MCF 10A (cell line): ENCODE measurements at regions not wholly inside any gene's neighbourhood (a gene's known extent, or its start where the extent isn't known, plus 50 kb on each side); places are given as distances from the start of the nearest gene placed in this dataset.

Source experiments
- BruUV-seq: library from RNA; stranded (reverse); fragments of 400-500 nt; replicated peaks from 2 replicates; lab custom pipeline; 2021; lab: Mats Ljungman, UMichigan
- CTCF ChIA-PET: fragments of 300-600 bp; sonication (Branson Sonifier 250); formaldehyde crosslinking; extraction: SDS; loops from one replicate; lab custom pipeline; 2021; ENCODE audit warnings: antibody characterized with exemption, inconsistent platforms; lab: Yijun Ruan, JAX
- POLR2A ChIA-PET: fragments of 300-600, 350-650 bp; sonication (Branson Sonifier 250); formaldehyde crosslinking; extraction: SDS; loops from one replicate; lab custom pipeline; 2020; ENCODE audit warnings: antibody characterized with exemption, inconsistent platforms; lab: Yijun Ruan, JAX
- DNase-seq: peaks from one replicate; pipeline ENCODE4 v3.0.0-alpha.2; 2018; ENCODE audit not compliant: unreplicated experiment
- H3K27ac Mint-ChIP-seq: one replicate; pipeline ENCODE4 v1.8.0; 2022; ENCODE audit warnings: mild to moderate bottlenecking, low read depth, mixed read lengths; ENCODE audit not compliant: unreplicated experiment
- H3K27me3 Mint-ChIP-seq: one replicate; pipeline ENCODE4 v1.8.0; 2022; ENCODE audit warnings: mixed read lengths; ENCODE audit not compliant: insufficient read depth, unreplicated experiment
- H3K36me3 Mint-ChIP-seq: one replicate; pipeline ENCODE4 v1.8.0; 2022; ENCODE audit warnings: mild to moderate bottlenecking, moderate library complexity, mixed read lengths; ENCODE audit not compliant: insufficient read depth, unreplicated experiment
- H3K4me1 Mint-ChIP-seq: one replicate; pipeline ENCODE4 v1.8.0; 2022; ENCODE audit warnings: mixed read lengths; ENCODE audit not compliant: insufficient read depth, unreplicated experiment
- H3K4me3 Mint-ChIP-seq: one replicate; pipeline ENCODE4 v1.8.0; 2022; ENCODE audit warnings: mild to moderate bottlenecking, moderate library complexity, mixed read lengths; ENCODE audit not compliant: unreplicated experiment
- H3K9me3 Mint-ChIP-seq: one replicate; pipeline ENCODE4 v1.8.0; 2022; ENCODE audit warnings: mixed read lengths; ENCODE audit not compliant: unreplicated experiment
- intact Hi-C: fragments of 100-400 bp; cut with micrococcal nuclease; formaldehyde crosslinking; loops from 2 replicates; pipeline ENCODE4 v1.14.1; 2022
- TF ChIP-seq, protein P1 (sequence below): fragments of 200-600 bp; IDR thresholded peaks from one replicate; pipeline ENCODE4 v1.8.0; 2022; ENCODE audit warnings: antibody characterized with exemption, mild to moderate bottlenecking; ENCODE audit not compliant: unreplicated experiment

DNA sequence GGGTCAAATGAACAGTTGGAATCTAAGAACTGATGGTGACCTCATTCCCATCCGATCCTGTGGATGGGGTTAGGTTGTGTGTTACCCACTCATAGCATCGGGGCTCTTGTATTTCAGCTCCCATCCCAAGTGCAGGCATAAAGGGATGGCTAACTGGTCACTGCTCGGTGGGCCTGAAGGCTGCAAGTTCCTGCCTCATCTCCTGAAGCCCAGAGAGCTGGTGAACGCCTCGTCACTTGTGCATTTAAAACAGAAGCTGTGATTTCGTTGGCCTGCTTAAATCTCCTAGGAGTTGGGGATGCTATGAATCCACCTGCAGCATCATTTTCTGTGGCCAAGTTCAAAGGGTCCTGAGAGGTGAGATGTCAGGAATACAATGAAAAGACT is 477.0 kb downstream of the TBC1D22A start:
- no peaks in the 10 kb centered on the region for H3K9me3 Mint-ChIP-seq
- no TSS peak for BruUV-seq
- H3K27ac Mint-ChIP-seq = no peak overlapping the region
- DNase-seq = no peak
- ChIA-PET POLR2A (no interaction called here), CTCF (no interaction called here)
- H3K4me3 Mint-ChIP-seq = no peak overlapping the region
- H3K4me1 Mint-ChIP-seq = no peaks in the 10 kb centered on the region
- H3K36me3 Mint-ChIP-seq = no peaks in the 10 kb centered on the region
- intact Hi-C loops = no loop called here
- peaks cover 40% of the 10 kb centered on the region for H3K27me3 Mint-ChIP-seq
- TF ChIP-seq, protein P1, sequence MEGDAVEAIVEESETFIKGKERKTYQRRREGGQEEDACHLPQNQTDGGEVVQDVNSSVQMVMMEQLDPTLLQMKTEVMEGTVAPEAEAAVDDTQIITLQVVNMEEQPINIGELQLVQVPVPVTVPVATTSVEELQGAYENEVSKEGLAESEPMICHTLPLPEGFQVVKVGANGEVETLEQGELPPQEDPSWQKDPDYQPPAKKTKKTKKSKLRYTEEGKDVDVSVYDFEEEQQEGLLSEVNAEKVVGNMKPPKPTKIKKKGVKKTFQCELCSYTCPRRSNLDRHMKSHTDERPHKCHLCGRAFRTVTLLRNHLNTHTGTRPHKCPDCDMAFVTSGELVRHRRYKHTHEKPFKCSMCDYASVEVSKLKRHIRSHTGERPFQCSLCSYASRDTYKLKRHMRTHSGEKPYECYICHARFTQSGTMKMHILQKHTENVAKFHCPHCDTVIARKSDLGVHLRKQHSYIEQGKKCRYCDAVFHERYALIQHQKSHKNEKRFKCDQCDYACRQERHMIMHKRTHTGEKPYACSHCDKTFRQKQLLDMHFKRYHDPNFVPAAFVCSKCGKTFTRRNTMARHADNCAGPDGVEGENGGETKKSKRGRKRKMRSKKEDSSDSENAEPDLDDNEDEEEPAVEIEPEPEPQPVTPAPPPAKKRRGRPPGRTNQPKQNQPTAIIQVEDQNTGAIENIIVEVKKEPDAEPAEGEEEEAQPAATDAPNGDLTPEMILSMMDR = no peak

DNA sequence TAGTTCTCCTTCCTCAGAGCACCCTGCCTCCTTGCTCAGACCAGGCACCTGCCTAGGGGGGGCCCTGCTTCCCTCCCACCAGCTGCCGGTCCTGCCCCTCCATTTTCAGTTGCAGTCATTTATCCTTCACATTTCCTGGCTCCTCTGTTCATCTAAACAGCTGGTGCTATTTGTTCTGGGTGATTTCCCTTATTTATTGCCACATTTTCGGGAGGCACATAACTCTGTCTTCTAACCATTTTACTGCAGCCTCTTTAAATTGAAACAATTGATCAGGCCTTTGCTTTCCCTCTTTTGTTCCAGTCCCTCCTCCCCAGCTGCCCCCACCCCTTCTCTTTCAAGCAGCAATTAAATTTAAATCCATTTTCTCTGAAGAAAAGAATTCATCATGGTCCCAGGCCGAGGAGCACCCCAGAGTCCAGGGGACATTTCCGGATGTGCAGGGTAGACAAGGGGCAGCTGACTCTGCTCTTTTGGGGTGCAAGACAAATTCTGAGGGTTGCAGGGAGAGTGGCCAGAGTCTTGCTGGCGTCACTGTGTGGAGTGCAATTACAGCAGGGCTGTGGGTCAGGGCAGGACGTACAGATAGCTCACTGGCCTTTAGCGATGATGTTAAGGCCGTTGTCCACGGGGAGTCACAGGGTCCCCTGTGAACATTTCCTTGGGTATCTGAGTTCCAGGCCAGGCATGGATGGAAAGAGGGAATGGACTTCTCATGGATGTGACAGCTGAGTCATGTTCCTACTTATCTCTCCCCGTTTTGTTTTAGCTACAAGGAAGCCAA is 476.4 kb downstream of the TBC1D22A start:
- no peaks in the 10 kb centered on the region for H3K4me1 Mint-ChIP-seq
- no peak for DNase-seq
- TF ChIP-seq, protein P1 = no peak
- CTCF ChIA-PET = no interaction called here
- POLR2A ChIA-PET = no interaction called here
- no peaks in the 10 kb centered on the region for H3K9me3 Mint-ChIP-seq
- no TSS peak for BruUV-seq
- H3K27ac Mint-ChIP-seq = no peak overlapping the region
- intact Hi-C loops = no loop called here
- no peaks in the 10 kb centered on the region for H3K36me3 Mint-ChIP-seq
- peaks cover 40% of the 10 kb centered on the region for H3K27me3 Mint-ChIP-seq
- H3K4me3 Mint-ChIP-seq = no peak overlapping the region

DNA sequence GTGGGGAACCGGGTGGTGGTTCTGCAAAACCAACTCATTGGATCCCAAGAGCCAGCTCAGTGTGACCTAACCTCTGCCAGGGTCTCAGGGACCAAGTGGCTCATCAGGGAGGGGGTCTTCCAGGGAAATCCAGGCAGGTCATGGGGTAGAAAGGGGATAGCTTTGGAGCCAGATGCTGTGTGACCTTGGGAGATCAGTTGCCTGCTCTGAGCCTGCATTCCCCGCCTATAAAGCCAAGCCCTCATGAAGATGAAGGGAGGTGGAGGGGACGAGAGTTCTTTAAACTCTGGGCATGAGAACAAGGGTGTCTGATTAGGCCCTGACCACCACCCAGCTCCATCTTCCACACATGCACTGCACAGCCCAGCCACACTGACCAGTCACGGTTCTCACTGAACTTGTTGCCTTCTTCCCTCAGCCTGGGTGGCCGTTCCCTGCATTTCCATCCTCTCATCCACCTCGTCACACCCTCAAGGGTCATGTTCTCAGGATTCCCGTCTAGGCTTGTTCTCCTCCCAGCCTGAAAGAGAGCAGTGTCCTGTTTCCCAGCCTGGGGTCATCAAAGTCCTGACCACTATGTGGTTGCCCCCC is 475.5 kb downstream of the TBC1D22A start:
- no TSS peak for BruUV-seq
- Mint-ChIP-seq H3K27me3 (peaks cover 38% of the 10 kb centered on the region), H3K27ac (no peak overlapping the region), H3K4me3 (no peak overlapping the region), H3K4me1 (no peaks in the 10 kb centered on the region), H3K9me3 (peaks cover 6% of the 10 kb centered on the region), H3K36me3 (no peaks in the 10 kb centered on the region)
- TF ChIP-seq, protein P1 = no peak
- intact Hi-C loops = no loop called here
- no peak for DNase-seq
- ChIA-PET POLR2A (no interaction called here), CTCF (no interaction called here)

DNA sequence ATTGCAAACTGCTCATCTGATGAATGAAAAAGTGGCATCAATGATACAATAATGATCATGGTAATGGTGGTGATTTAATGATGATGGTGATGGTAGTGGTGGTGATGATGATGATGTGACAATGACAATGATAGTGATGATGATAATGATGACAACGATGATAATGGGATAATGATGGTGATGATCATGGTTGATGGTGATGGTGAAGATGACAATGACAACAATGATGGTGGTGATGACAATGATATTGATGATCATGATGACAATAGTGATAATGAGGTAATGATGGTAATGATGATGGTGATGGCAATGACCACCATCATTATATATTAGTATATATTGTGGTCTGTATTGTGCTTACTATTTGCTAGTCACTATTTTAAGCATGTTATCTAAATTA is 474.3 kb downstream of the TBC1D22A start:
- Mint-ChIP-seq H3K27me3 (peaks cover 29% of the 10 kb centered on the region), H3K27ac (no peak overlapping the region), H3K9me3 (peaks cover 6% of the 10 kb centered on the region), H3K36me3 (no peaks in the 10 kb centered on the region), H3K4me3 (no peak overlapping the region), H3K4me1 (no peaks in the 10 kb centered on the region)
- intact Hi-C loops = no loop called here
- CTCF ChIA-PET = interaction anchor here (0.7 kb wide), 1 partner anchor 1046 kb away, joined by 3 read pairs; no protein-coding TSS in a partner anchor
- POLR2A ChIA-PET = no interaction called here
- no peak for DNase-seq
- no TSS peak for BruUV-seq
- TF ChIP-seq, protein P1 = no peak
